Nephron progenitor cell (in vitro differentiated cells): ENCODE measurements at regions not wholly inside any gene's neighbourhood (a gene's known extent, or its start where the extent isn't known, plus 50 kb on each side); places are given as distances from the start of the nearest gene placed in this dataset.

Experiments
- DNase-seq: peaks from one replicate; pipeline ENCODE4 v3.0.0; 2021
- H3K27ac Mint-ChIP-seq: 2 replicates; pipeline ENCODE4 v1.8.0; 2021; ENCODE audit warnings: mild to moderate bottlenecking, moderate library complexity, mixed read lengths
- H3K27me3 Mint-ChIP-seq: 2 replicates; pipeline ENCODE4 v1.8.0; 2021; ENCODE audit warnings: mild to moderate bottlenecking, low read depth, mixed read lengths; ENCODE audit not compliant: poor library complexity
- H3K36me3 Mint-ChIP-seq: 2 replicates; pipeline ENCODE4 v1.8.0; 2021; ENCODE audit warnings: low read depth, mixed read lengths
- H3K4me1 Mint-ChIP-seq: 2 replicates; pipeline ENCODE4 v1.8.0; 2021; ENCODE audit warnings: mixed read lengths
- H3K4me3 Mint-ChIP-seq: 2 replicates; pipeline ENCODE4 v1.8.0; 2021; ENCODE audit warnings: mild to moderate bottlenecking, moderate library complexity, mixed read lengths
- H3K9me3 Mint-ChIP-seq: 2 replicates; pipeline ENCODE4 v1.8.0; 2021; ENCODE audit warnings: mild to moderate bottlenecking, moderate library complexity, mixed read lengths
- CTCF ChIP-seq: fragments of 200-600 bp; sonication (generic); IDR thresholded peaks from 2 replicates; pipeline ENCODE4 v1.5.0; 2021; ENCODE audit warnings: antibody characterized with exemption

DNA sequence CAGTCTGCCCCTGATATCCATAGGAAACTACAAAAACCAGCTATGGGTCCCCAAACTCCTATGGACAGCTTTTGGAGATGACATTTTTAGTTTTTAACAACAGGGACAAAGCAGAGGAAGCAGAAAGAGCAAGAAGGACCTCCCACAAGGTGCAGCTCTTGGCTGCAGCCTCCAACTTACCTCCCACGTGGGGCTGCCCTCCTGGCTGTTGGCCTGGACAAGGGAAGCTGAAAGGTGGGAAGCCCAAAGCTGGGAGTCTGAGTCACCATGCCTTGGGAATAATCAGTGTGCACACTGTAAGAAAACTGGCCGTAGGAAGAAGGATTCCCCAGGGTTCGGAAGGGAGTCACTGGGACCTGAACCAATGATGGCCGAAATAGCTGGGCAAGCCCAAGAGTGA lies 51.8 kb upstream of the PAX1 start:
- no peaks in the 10 kb centered on the region for H3K4me1 Mint-ChIP-seq
- DNase-seq = no peak
- H3K27ac Mint-ChIP-seq = no peak overlapping the region
- peaks cover 3% of the 10 kb centered on the region for H3K9me3 Mint-ChIP-seq
- TF ChIP-seq CTCF = no peak
- no peak overlapping the region for H3K4me3 Mint-ChIP-seq
- H3K27me3 Mint-ChIP-seq = peaks cover 20% of the 10 kb centered on the region
- H3K36me3 Mint-ChIP-seq = no peaks in the 10 kb centered on the region

GRCh38 chr20:21643417-21643816 lies 62.0 kb upstream of the PAX1 start:
- no peak for TF ChIP-seq CTCF
- Mint-ChIP-seq H3K36me3 (no peaks in the 10 kb centered on the region), H3K4me1 (no peaks in the 10 kb centered on the region), H3K27ac (no peak overlapping the region), H3K9me3 (peaks cover 28% of the 10 kb centered on the region), H3K4me3 (no peak overlapping the region), H3K27me3 (peaks cover 37% of the 10 kb centered on the region)
- DNase-seq = no peak

DNA sequence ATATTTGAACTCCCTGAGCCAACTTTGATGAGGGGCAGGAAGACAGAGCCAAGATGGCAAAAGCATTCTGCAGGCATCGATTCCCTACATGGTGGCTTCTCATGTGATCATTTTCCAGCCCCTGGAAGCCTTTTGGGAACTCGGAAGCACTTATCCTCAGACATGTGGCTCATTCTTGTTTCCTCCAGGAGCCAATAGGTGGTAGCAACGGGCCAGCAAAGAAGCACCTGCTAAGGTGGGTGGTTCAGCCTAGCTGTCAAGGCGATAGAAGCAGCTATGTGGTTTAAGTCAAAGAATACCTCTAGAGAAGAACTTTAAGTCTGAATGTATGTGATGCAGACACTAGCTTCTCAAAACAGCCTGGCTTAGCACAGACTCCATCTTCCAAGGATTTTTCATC lies 64.9 kb upstream of the PAX1 start:
- peak; percentile 31 for DNase-seq
- no peak overlapping the region for H3K4me3 Mint-ChIP-seq
- TF ChIP-seq CTCF = peak; percentile 17
- no peaks in the 10 kb centered on the region for H3K4me1 Mint-ChIP-seq
- H3K27me3 Mint-ChIP-seq = peaks cover 41% of the 10 kb centered on the region
- H3K9me3 Mint-ChIP-seq = peaks cover 5% of the 10 kb centered on the region
- no peaks in the 10 kb centered on the region for H3K36me3 Mint-ChIP-seq
- H3K27ac Mint-ChIP-seq = no peak overlapping the region

GRCh38 chr20:21633829-21634228 lies 71.6 kb upstream of the PAX1 start:
- Mint-ChIP-seq H3K9me3 (no peaks in the 10 kb centered on the region), H3K36me3 (no peaks in the 10 kb centered on the region), H3K27me3 (peaks cover 41% of the 10 kb centered on the region), H3K27ac (no peak overlapping the region), H3K4me3 (no peak overlapping the region), H3K4me1 (no peaks in the 10 kb centered on the region)
- DNase-seq = no peak
- no peak for TF ChIP-seq CTCF

DNA sequence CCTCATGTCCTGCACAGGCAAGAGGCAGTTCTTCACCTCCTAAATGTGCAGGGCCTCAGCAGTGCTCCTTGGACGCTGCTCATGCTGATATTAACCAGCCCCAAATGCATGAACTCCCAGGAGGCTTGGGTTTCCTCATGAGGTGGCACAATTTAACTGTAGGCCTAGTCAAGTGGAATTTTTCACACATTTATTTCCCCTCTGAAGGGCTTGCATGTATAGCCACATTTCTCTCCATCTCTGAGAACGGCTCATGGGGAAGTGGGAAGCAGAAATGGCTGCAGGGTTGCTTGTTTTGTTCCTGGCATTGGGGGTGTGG lies 72.8 kb upstream of the PAX1 start:
- Mint-ChIP-seq H3K36me3 (no peaks in the 10 kb centered on the region), H3K27me3 (peaks cover 46% of the 10 kb centered on the region), H3K9me3 (no peaks in the 10 kb centered on the region), H3K4me3 (no peak overlapping the region), H3K4me1 (no peaks in the 10 kb centered on the region), H3K27ac (no peak overlapping the region)
- DNase-seq = no peak
- no peak for TF ChIP-seq CTCF

DNA sequence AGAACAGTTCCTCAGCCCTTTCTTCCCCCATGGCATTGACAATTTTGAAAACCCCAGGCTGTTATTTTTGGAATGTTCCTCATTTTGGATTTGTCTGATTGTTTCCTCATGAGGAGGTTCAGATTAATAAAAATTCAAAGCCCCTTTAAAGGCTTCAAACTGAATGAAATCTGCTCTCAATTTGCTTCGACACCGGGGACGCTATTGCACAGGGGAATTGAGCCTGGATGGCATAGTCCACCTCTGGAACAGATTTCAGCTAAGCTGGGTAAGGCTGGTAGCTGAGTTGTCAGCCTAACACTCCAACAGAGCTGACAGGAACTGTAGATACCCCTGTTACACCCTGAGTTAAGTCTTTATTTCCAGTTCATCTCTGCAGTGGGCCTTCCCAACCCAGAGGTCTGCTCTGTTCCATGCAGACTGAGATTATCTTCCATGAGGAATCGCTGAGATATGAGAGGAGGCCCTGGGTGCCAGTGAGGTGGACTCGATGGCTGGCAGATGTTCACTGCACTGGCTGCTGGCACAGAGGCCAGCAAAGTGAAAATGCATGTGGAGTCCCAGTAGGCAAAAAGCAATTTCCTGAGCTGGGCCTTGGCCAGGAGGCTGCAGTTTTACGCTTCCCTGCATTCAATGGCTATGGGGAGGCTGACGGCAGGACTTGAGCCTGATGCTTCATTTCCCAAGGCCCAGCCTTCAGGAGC lies 73.3 kb upstream of the PAX1 start:
- H3K9me3 Mint-ChIP-seq = no peaks in the 10 kb centered on the region

More for the DNA sequence above, 73.3 kb upstream of the PAX1 start:
- Mint-ChIP-seq H3K27ac (no peak overlapping the region), H3K4me1 (no peaks in the 10 kb centered on the region), H3K4me3 (no peak overlapping the region), H3K36me3 (no peaks in the 10 kb centered on the region), H3K27me3 (peaks cover 47% of the 10 kb centered on the region)
- TF ChIP-seq CTCF = no peak
- DNase-seq = no peak
